Astrocyte (in vitro differentiated cells and primary cell): ENCODE measurements at regions not wholly inside any gene's neighbourhood (a gene's known extent, or its start where the extent isn't known, plus 50 kb on each side); places are given as distances from the start of the nearest gene placed in this dataset.

Source experiments
- DNase-seq: peaks from one replicate; pipeline ENCODE4 v3.0.0-alpha.2; 2010; ENCODE audit warnings: low read depth
- FAIRE-seq: peaks from 2 replicates; lab custom pipeline; 2011; peaks lifted over from hg19 to GRCh38; lab: Jason Lieb, UNC
- H2AFZ ChIP-seq: 2 replicates; pipeline ENCODE4 v1.6.0; 2012; ENCODE audit warnings: low read depth, low read length, inconsistent platforms
- H3K27ac ChIP-seq: 2 replicates; pipeline ENCODE4 v1.5.1; 2011; ENCODE audit warnings: low read depth, low read length, inconsistent platforms
- H3K27me3 ChIP-seq: 2 replicates; pipeline ENCODE4 v1.6.0; 2011; ENCODE audit warnings: low read length, inconsistent platforms; ENCODE audit not compliant: insufficient read depth
- H3K36me3 ChIP-seq: 2 replicates; pipeline ENCODE4 v1.5.1; 2011; ENCODE audit warnings: low read length, inconsistent platforms; ENCODE audit not compliant: insufficient read depth
- H3K4me1 ChIP-seq: 2 replicates; pipeline ENCODE4 v1.5.1; 2011; ENCODE audit warnings: low read length, inconsistent platforms; ENCODE audit not compliant: insufficient read depth
- H3K4me2 ChIP-seq: 2 replicates; pipeline ENCODE4 v1.6.0; 2012; ENCODE audit warnings: low read length, inconsistent platforms
- H3K4me3 ChIP-seq: 2 replicates; pipeline ENCODE4 v1.5.1; 2011; ENCODE audit warnings: low read depth, mild to moderate bottlenecking, low read length, inconsistent platforms; ENCODE audit not compliant: insufficient read depth
- H3K79me2 ChIP-seq: 2 replicates; pipeline ENCODE4 v1.6.0; 2012; ENCODE audit warnings: mild to moderate bottlenecking, low read length, inconsistent platforms; ENCODE audit not compliant: insufficient read depth
- H3K9ac ChIP-seq: 2 replicates; pipeline ENCODE4 v1.6.0; 2012; ENCODE audit warnings: mild to moderate bottlenecking, low read length, inconsistent platforms
- H3K9me3 ChIP-seq: 2 replicates; pipeline ENCODE4 v1.5.1; 2012; ENCODE audit warnings: low read depth, mild to moderate bottlenecking, low read length, inconsistent platforms; ENCODE audit not compliant: insufficient read depth
- H4K20me1 ChIP-seq: 2 replicates; pipeline ENCODE4 v1.6.0; 2012; ENCODE audit warnings: low read length, inconsistent platforms; ENCODE audit not compliant: insufficient read depth
- H3K27ac Mint-ChIP-seq: one replicate; pipeline ENCODE4 v1.8.0; 2021; ENCODE audit warnings: mild to moderate bottlenecking, mixed read lengths; ENCODE audit not compliant: unreplicated experiment
- H3K27me3 Mint-ChIP-seq: one replicate; pipeline ENCODE4 v1.8.0; 2021; ENCODE audit warnings: low read depth, mixed read lengths; ENCODE audit not compliant: unreplicated experiment
- H3K36me3 Mint-ChIP-seq: one replicate; pipeline ENCODE4 v1.8.0; 2021; ENCODE audit warnings: low read depth, mixed read lengths; ENCODE audit not compliant: unreplicated experiment
- H3K4me1 Mint-ChIP-seq: one replicate; pipeline ENCODE4 v1.8.0; 2021; ENCODE audit warnings: low read depth, mixed read lengths; ENCODE audit not compliant: unreplicated experiment
- H3K4me3 Mint-ChIP-seq: one replicate; pipeline ENCODE4 v1.8.0; 2021; ENCODE audit warnings: mild to moderate bottlenecking, moderate library complexity, mixed read lengths; ENCODE audit not compliant: unreplicated experiment
- H3K9me3 Mint-ChIP-seq: one replicate; pipeline ENCODE4 v1.8.0; 2021; ENCODE audit warnings: mild to moderate bottlenecking, mixed read lengths; ENCODE audit not compliant: unreplicated experiment
- CTCF ChIP-seq: IDR thresholded peaks from 2 replicates; pipeline ENCODE4 v1.5.1; 2011; ENCODE audit warnings: low read depth, mild to moderate bottlenecking, inconsistent platforms, low read length, moderate library complexity; ENCODE audit not compliant: insufficient read depth
- EZH2 ChIP-seq: IDR thresholded peaks from 2 replicates; pipeline ENCODE4 v1.6.1; 2012; ENCODE audit warnings: mild to moderate bottlenecking, low read length, inconsistent platforms; ENCODE audit not compliant: insufficient read depth

DNA sequence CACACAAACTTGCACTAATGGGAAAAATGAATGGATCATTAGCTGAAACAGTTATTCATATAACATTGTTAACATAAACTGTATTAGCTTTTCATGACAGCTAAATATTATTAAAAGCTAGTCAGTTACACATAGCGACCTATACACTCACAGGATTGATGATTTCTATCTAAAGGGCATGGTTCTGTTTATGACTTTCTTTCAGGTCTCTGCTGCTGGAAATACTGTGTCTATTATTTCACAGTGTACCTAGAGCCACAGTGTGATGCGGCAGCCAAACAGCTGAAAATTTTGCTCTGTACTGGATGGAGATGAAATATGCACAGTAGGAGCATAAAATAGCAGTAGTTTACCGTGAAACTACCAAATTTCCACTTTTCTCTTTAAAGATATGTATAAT is 341.1 kb downstream of the FSCB start:
- Histone ChIP-seq H4K20me1 (no peaks in the 10 kb centered on the region), H3K4me3 (no peak overlapping the region), H2AFZ (no peak overlapping the region), H3K4me2 (no peak overlapping the region), H3K9ac (no peak overlapping the region), H3K4me1 (no peaks in the 10 kb centered on the region), H3K79me2 (no peaks in the 10 kb centered on the region), H3K27ac (no peak overlapping the region), H3K27me3 (no peaks in the 10 kb centered on the region), H3K36me3 (no peaks in the 10 kb centered on the region), H3K9me3 (peaks cover 4% of the 10 kb centered on the region)
- no peak for TF ChIP-seq EZH2
- no peak for TF ChIP-seq CTCF
- Mint-ChIP-seq H3K27me3 (no peaks in the 10 kb centered on the region), H3K36me3 (no peaks in the 10 kb centered on the region), H3K4me1 (peaks cover 15% of the 10 kb centered on the region), H3K9me3 (no peaks in the 10 kb centered on the region), H3K4me3 (no peak overlapping the region), H3K27ac (no peak overlapping the region)
- DNase-seq, result no peak
- no peak for FAIRE-seq

DNA sequence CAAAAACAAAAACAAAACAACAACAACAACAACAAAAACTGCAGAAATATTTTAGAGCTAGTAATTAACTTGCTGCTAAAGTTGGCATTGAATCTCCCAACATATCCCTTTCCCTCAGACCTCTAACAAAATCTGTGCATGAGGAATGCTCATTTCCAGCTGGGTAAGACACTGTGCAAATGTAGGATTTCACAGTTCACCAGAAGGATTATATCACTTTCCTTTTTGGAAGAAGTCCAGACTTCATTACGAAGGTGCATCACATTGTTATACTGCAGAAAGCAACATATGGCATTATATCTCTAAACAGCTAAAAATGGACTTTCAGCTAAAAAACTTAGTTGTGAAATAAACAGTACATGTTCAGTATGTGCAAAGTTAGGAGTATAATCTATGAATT is 341.8 kb downstream of the FSCB start:
- FAIRE-seq (no peak), DNase-seq (no peak)
- no peak overlapping the region for H2AFZ ChIP-seq
- no peaks in the 10 kb centered on the region for H3K36me3 Mint-ChIP-seq
- H3K36me3 ChIP-seq, result no peaks in the 10 kb centered on the region
- peaks cover 4% of the 10 kb centered on the region for H3K9me3 ChIP-seq
- no peak overlapping the region for H3K4me3 Mint-ChIP-seq
- TF ChIP-seq EZH2 (no peak), CTCF (no peak)
- no peak overlapping the region for H3K27ac Mint-ChIP-seq
- no peaks in the 10 kb centered on the region for H3K9me3 Mint-ChIP-seq
- peaks cover 15% of the 10 kb centered on the region for H3K4me1 Mint-ChIP-seq
- no peak overlapping the region for H3K4me2 ChIP-seq
- H4K20me1 ChIP-seq, result no peaks in the 10 kb centered on the region
- H3K4me3 ChIP-seq, result no peak overlapping the region
- no peaks in the 10 kb centered on the region for H3K27me3 ChIP-seq
- no peak overlapping the region for H3K9ac ChIP-seq
- no peaks in the 10 kb centered on the region for H3K79me2 ChIP-seq
- no peaks in the 10 kb centered on the region for H3K4me1 ChIP-seq
- no peak overlapping the region for H3K27ac ChIP-seq
- H3K27me3 Mint-ChIP-seq, result no peaks in the 10 kb centered on the region

GRCh38 chr14:44163946-44164345 is 343.1 kb downstream of the FSCB start:
- no peak overlapping the region for H3K9ac ChIP-seq
- no peaks in the 10 kb centered on the region for H4K20me1 ChIP-seq

More at GRCh38 chr14:44163946-44164345, 343.1 kb downstream of the FSCB start:
- no peaks in the 10 kb centered on the region for H3K36me3 Mint-ChIP-seq
- Histone ChIP-seq H3K4me3 (no peak overlapping the region), H3K79me2 (no peaks in the 10 kb centered on the region), H3K4me2 (no peak overlapping the region), H3K27me3 (no peaks in the 10 kb centered on the region), H3K9me3 (peaks cover 4% of the 10 kb centered on the region), H2AFZ (no peak overlapping the region), H3K36me3 (no peaks in the 10 kb centered on the region), H3K27ac (no peak overlapping the region), H3K4me1 (no peaks in the 10 kb centered on the region)
- H3K4me1 Mint-ChIP-seq, result peaks cover 15% of the 10 kb centered on the region
- DNase-seq (no peak), FAIRE-seq (no peak)
- no peak for TF ChIP-seq EZH2
- TF ChIP-seq CTCF, result no peak
- no peaks in the 10 kb centered on the region for H3K27me3 Mint-ChIP-seq
- H3K9me3 Mint-ChIP-seq, result no peaks in the 10 kb centered on the region
- H3K27ac Mint-ChIP-seq, result no peak overlapping the region
- no peak overlapping the region for H3K4me3 Mint-ChIP-seq
